Tibial nerve (tissue), 4 donors: ENCODE measurements at regions not wholly inside any gene's neighbourhood (a gene's known extent, or its start where the extent isn't known, plus 50 kb on each side); places are given as distances from the start of the nearest gene placed in this dataset.

Experiments used
- DNase-seq, 2 donors: peaks; one replicate each; pipeline ENCODE4 v3.0.0-alpha.2; 2019; ENCODE audit warnings: low spot score in 2 of 2
- H3K27ac ChIP-seq, 4 donors: fragments of 200-600 bp; sonication (generic) in 3 of 4; one replicate each; pipeline ENCODE4 v1.5.1; 2017 to 2019; ENCODE audit warnings: mild to moderate bottlenecking in 1 of 4
- H3K27me3 ChIP-seq, 2 donors: fragments of 200-600 bp; sonication (generic) in 1 of 2; one replicate each; pipeline versions ENCODE4 v1.5.1 to v1.6.0; 2017 to 2019
- H3K36me3 ChIP-seq, 3 donors: fragments of 200-600 bp; sonication (generic); one replicate each; pipeline ENCODE4 v1.5.1; 2018 to 2019
- H3K4me1 ChIP-seq, 4 donors: fragments of 200-600 bp; sonication (generic) in 3 of 4; one replicate each; pipeline ENCODE4 v1.5.1; 2017 to 2019
- H3K4me3 ChIP-seq, 4 donors: fragments of 200-600 bp; sonication (generic) in 3 of 4; one replicate each; pipeline ENCODE4 v1.5.1; 2017 to 2019; ENCODE audit warnings: mild to moderate bottlenecking in 1 of 4, moderate library complexity in 1 of 4
- H3K9me3 ChIP-seq, 4 donors: fragments of 200-600 bp; sonication (generic) in 3 of 4; one replicate each; pipeline ENCODE4 v1.5.1; 2017 to 2019
- CTCF ChIP-seq, 5 experiments: fragments of 200-600 bp in 3 of 5; fragments of 450-650 bp in 2 of 5; sonication (generic) in 3 of 5; IDR thresholded peaks; one replicate each; pipeline ENCODE4 v1.5.1; 2016 to 2019; ENCODE audit warnings: antibody characterized with exemption in 5 of 5, mild to moderate bottlenecking in 3 of 5, moderate library complexity in 2 of 5
- EP300 ChIP-seq, 2 donors: sonication (generic); formaldehyde crosslinking; IDR thresholded peaks; one replicate each; pipeline ENCODE4 v1.6.1; 2017; ENCODE audit warnings: antibody characterized with exemption in 2 of 2, mild to moderate bottlenecking in 1 of 2
- POLR2A ChIP-seq, 2 donors: fragments of 450-650 bp; IDR thresholded peaks; one replicate each; pipeline ENCODE4 v1.6.1; 2017; ENCODE audit warnings: antibody characterized with exemption in 2 of 2, mild to moderate bottlenecking in 2 of 2, moderate library complexity in 2 of 2
- WGBS, 2 donors: methylation state at CpG; one replicate each; pipeline ENCODE4 v1.1.5; 2018; 5-methylcytosine and 5-hydroxymethylcytosine counted together

- no peaks in the 10 kb centered on the region for H3K36me3 ChIP-seq
- H3K4me1 ChIP-seq = peaks cover 0 to 19% (median 0%) of the 10 kb centered on the region in 4 donors
- no peaks in the 10 kb centered on the region for H3K27me3 ChIP-seq
- 79 to 81% methylated on average over 11 of the region's 11 CpGs for whole genome bisulfite sequencing, 2 donors
- no peak overlapping the region for H3K27ac ChIP-seq
- TF ChIP-seq EP300 (IDR thresholded peaks at IDR 0.05) = no peak
- no peak for TF ChIP-seq POLR2A (IDR thresholded peaks at IDR 0.05)
- TF ChIP-seq CTCF (IDR thresholded peaks at IDR 0.05) = no peak
- no peak for DNase-seq
- H3K4me3 ChIP-seq = no peak overlapping the region
- H3K9me3 ChIP-seq = peaks cover 0 to 4% (median 0%) of the 10 kb centered on the region in 4 donors
Observed at GRCh38 chr17:65455154-65455971, 106.1 kb downstream of the AXIN2 start.

- Histone ChIP-seq H3K27ac (no peak overlapping the region), H3K36me3 (no peaks in the 10 kb centered on the region), H3K4me1 (peaks cover 0 to 14% (median 0%) of the 10 kb centered on the region in 4 donors), H3K27me3 (no peaks in the 10 kb centered on the region), H3K4me3 (no peak overlapping the region), H3K9me3 (peaks cover 0 to 4% (median 0%) of the 10 kb centered on the region in 4 donors)
- TF ChIP-seq CTCF (IDR thresholded peaks at IDR 0.05) (no peak), POLR2A (IDR thresholded peaks at IDR 0.05) (no peak), EP300 (IDR thresholded peaks at IDR 0.05) (no peak)
- WGBS, 2 donors = 83 to 86% methylated on average over 4 of the region's 4 CpGs
- DNase-seq = no peak
Observed at GRCh38 chr17:65453204-65453931, 108.1 kb downstream of the AXIN2 start.

- no peak for DNase-seq
- 73 to 80% methylated on average over 4 of the region's 4 CpGs for WGBS, 2 donors
- Histone ChIP-seq H3K4me3 (no peak overlapping the region), H3K27ac (no peak overlapping the region), H3K36me3 (no peaks in the 10 kb centered on the region), H3K27me3 (no peaks in the 10 kb centered on the region), H3K4me1 (no peaks in the 10 kb centered on the region), H3K9me3 (peaks cover 0 to 4% (median 0%) of the 10 kb centered on the region in 4 donors)
- TF ChIP-seq EP300 (IDR thresholded peaks at IDR 0.05) (no peak), POLR2A (IDR thresholded peaks at IDR 0.05) (no peak), CTCF (IDR thresholded peaks at IDR 0.05) (no peak)
Observed at GRCh38 chr17:65449495-65449894, 112.0 kb downstream of the AXIN2 start.

- no peaks in the 10 kb centered on the region for H3K27me3 ChIP-seq
- peaks cover 0 to 4% (median 0%) of the 10 kb centered on the region in 4 donors for H3K9me3 ChIP-seq
- TF ChIP-seq CTCF (IDR thresholded peaks at IDR 0.05) = no peak
- TF ChIP-seq POLR2A (IDR thresholded peaks at IDR 0.05) = no peak
- no peak for TF ChIP-seq EP300 (IDR thresholded peaks at IDR 0.05)
- DNase-seq = no peak
- no peaks in the 10 kb centered on the region for H3K36me3 ChIP-seq
- no peak overlapping the region for H3K4me3 ChIP-seq
- H3K4me1 ChIP-seq = no peaks in the 10 kb centered on the region
- 0 to 30% methylated on average over 2 of the region's 2 CpGs for WGBS, 2 donors
- H3K27ac ChIP-seq = no peak overlapping the region
Observed at GRCh38 chr17:65447823-65448222, 113.6 kb downstream of the AXIN2 start.
